ENCODE measurements at regions not wholly inside any gene's neighbourhood (a gene's known extent, or its start where the extent isn't known, plus 50 kb on each side); places are given as distances from the start of the nearest gene placed in this dataset.

DNA sequence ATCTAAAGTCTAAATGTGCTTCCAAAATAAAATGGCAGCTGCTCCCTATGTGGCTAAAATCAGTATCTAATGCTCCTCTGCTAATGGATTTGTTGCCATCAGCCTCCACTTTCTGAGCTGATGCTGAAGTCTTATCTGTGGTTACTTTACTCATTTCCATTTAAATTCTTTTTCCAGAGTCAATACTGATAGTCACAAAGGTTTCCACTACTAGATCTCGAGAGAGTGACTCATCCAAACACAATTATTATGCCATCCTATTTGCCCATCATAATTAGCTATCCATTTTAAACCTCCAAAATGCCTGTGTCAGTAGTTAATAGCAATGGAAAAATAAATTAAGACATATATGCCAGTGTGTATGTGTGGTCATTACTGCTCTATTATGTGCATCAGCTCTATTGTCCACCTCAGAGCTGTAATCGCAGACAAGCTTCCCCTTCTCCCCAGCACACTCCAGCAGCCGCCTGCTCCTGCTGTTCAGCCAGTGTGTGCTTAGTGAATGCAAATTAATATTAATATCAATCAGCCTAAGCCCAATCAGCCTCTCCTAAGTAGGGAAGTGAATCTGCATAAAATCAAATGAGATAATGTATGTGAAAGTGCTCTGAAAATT, 199.8 kb upstream of the ZIC3 start (continued):
- no peak for TF ChIP-seq ZNF592 (IDR thresholded peaks at IDR 0.05)
- TF ChIP-seq SKIL (IDR thresholded peaks at IDR 0.05; ENCODE audit: low read depth, poor library complexity, severe bottlenecking), result no peak
- TF ChIP-seq ZNF207 (IDR thresholded peaks at IDR 0.05; ENCODE audit: borderline replicate concordance), result no peak
- TF ChIP-seq MYC (IDR thresholded peaks at IDR 0.05; ENCODE audit: insufficient read depth, insufficient read length, insufficient replicate concordance, low read length, severe bottlenecking), result no peak
- TF ChIP-seq, protein P1, sequence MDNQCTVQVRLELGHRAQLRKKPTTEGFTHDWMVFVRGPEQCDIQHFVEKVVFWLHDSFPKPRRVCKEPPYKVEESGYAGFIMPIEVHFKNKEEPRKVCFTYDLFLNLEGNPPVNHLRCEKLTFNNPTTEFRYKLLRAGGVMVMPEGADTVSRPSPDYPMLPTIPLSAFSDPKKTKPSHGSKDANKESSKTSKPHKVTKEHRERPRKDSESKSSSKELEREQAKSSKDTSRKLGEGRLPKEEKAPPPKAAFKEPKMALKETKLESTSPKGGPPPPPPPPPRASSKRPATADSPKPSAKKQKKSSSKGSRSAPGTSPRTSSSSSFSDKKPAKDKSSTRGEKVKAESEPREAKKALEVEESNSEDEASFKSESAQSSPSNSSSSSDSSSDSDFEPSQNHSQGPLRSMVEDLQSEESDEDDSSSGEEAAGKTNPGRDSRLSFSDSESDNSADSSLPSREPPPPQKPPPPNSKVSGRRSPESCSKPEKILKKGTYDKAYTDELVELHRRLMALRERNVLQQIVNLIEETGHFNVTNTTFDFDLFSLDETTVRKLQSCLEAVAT (IDR thresholded peaks at IDR 0.05), result no peak
